ENCODE measurements at regions not wholly inside any gene's neighbourhood (a gene's known extent, or its start where the extent isn't known, plus 50 kb on each side); places are given as distances from the start of the nearest gene placed in this dataset.

GRCh38 chr2:12061286-12062052 is 315.0 kb downstream of the LPIN1 start:
- DNase-seq, result no peak

DNA sequence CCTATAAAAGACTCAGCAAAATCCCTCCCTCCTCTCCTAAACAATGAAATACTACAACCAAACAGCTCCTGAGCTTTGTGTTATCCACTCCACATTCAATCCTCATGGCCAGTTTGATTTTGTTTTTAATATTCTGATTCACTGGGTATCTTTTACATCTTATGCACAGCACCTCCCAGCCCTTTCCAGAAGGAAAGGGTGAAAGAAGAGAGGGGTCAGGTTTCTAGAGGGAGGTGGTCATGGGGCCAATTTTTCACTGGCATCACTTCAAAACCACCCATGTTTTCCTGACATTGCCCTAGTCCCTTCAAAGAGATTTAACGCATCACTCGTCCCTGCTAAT is 315.6 kb downstream of the LPIN1 start:
- no peak for DNase-seq

- no peak for DNase-seq
Measured at GRCh38 chr2:12063210-12063609, 316.8 kb downstream of the LPIN1 start.

GRCh38 chr2:12064153-12064552 is 317.7 kb downstream of the LPIN1 start:
- peak in 1 of 5 experiments; percentile 38 for DNase-seq

DNA sequence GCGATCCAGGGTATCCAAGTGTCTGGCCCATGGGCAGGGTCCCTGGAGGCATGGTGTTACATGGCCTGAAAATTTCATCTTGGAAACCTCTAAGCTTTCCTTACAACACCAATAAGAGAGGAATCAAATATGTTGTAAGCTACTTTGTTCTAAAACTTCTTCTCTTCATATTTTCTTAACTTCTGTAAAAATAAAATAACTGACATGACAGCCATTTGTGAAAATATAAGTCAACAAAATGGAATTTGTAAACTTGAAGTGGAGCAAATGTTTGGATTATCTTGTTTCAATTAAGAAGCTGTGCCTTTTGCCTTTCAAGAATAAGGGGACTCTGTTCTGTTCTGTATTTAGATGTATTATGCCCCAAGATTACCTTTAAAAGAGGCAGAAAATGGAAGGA is 319.7 kb downstream of the LPIN1 start:
- no peak for DNase-seq

DNA sequence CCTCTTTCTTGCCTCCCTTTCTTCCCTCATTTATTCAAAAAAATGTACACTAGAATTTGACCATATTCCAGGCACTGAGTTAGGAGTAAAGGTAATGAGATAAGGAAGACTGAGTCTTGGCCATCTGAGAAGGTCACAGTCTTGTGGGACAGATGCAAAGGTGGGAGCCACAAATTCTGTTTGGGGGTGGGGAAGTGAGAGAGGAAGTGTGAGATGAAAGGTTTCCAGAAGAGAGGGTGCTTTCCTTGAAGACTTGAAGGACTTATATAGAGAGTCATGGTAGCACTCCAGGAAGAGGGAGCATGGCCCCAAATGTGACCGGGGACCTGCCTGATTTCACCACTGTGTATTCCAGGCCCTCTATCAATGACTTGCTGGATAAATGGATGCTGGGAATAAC is 320.6 kb downstream of the LPIN1 start:
- DNase-seq, result no peak

DNA sequence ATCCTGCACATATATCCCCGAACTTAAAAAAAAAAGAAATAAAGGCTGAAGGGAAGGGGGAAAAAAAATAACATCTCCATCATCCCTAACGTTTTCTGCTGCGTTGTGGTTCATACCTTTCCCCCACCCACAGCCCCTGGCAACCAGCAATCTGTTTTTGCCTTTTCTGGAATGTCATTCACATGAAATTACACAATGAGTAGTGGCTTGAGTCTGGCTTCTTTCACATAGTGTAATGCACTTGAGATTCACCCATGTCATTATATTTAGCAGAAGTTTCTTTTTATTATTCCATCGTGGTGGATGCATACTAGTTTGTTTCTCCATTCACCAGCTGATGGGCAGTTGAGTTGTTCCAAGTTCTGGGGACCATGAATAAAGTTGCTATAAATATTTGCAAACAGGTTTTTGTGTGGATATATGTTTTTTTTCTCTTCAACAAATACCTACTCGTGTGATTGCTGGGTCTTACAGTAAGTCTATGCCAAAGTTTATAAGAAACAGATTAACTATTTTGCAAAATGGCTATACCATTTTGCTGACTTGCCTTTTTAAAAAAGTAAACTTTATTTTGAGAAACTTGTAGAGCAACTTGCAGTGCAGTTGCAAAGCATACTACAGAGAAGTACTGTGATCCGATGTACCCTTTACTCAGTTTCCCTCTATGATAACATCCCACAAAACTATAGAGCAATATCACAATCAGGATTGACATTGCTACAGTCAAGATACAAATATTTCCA is 322.5 kb downstream of the LPIN1 start:
- no peak for DNase-seq

DNA sequence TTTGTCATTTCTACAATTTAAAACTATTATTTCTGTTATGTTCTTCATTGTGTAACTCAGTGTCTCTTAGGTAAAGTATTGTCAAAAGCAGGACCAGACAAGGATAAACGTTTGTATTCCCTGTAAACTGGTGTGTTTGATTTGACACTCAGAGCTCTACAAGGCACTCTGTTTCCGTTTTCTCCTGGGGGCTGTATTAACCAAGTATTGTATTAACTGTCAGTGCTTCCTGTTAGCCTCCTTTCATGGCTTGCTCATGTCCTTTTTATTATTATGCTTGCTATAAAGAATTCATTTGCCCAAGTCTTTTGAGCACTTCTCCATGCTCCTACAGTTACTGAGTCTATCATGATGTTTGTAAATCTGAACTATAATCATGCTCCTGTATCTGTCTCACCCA is 323.7 kb downstream of the LPIN1 start:
- no peak for DNase-seq

- peak in 1 of 5 experiments; percentile 85 for DNase-seq
Measured at GRCh38 chr2:12070581-12070980, 324.1 kb downstream of the LPIN1 start.

DNA sequence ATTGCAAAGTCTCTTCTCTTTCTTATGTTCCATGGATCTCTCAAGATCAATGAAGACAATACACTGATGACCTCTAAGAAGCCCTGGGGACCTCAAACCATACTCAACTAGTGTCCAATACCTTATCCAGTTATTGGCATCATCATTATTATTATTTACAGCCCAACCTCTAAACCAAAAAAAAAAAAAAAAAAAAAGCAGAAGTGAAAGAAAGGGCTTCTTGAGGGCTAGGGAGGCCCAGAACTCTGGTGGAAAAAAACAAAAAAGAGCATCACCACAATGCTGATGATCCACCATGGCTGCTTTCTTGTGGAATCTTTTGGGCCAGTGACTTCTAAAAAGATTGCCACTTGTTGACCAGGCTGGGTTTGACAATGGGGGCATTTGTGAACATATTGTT is 324.9 kb downstream of the LPIN1 start:
- no peak for DNase-seq

DNA sequence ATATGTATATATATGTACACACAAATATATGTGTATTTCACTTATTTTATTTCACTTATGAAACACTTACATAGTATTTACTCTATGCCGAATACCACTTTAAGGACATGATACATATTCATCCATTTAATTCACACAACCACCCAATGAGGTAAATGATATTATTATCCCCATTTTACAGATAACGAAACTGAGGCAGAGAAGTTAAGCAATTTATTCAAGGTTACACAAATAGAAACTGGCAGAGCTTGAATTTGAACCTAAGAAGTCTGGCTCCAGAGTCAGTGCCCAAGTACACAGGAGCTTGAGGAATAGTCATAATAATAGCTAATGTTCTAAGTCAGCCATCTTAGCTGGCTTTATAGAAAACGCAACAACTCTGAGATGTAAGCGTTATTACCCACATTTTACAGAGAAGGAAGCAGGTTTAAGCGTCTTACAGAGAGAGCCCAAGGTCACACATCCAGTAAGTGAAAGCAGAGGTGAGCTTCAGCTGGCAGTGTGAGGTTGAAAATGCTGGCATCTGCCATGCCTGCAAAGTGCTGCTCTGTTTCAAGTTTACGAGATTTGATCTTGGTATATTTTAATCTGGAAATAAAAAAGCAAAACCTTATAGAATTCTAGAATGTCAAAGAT is 326.9 kb downstream of the LPIN1 start:
- DNase-seq, result no peak

DNA sequence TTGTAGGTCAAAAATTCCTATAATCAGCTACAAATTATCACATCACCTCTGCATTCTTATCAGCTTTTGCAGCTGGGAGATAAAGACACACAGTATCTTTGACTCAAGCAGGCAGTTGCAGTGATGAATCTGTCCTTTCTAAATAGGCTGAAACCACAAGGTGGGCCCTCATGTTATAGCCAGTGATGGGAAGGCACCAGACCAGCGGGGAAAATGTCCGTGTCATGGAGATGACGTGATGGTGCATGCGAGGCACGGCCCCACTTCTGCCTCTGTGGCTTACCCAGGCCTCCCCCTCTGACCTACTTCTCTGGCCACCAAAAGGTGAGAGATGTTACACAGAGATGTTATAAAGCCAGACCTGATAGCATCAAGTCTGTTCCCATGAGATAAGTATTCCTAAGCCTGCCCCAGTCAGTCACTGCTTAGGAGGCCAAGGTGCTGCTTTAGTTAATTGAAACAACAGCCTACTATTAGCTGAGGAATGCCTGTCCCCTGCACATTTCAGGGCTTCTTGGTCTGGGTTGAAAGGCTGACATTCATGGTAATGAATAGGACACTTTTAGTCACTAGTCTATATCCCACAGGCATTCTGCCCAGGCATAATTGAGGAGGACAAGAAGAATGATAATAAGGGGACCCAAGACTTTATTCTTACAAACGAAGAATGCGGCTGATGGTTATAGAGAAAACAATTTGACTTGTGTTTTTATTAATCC is 327.9 kb downstream of the LPIN1 start:
- DNase-seq, result peak in 1 of 5 experiments; percentile 49

- no peak for DNase-seq
Measured at GRCh38 chr2:12074845-12075217, 328.4 kb downstream of the LPIN1 start.

DNA sequence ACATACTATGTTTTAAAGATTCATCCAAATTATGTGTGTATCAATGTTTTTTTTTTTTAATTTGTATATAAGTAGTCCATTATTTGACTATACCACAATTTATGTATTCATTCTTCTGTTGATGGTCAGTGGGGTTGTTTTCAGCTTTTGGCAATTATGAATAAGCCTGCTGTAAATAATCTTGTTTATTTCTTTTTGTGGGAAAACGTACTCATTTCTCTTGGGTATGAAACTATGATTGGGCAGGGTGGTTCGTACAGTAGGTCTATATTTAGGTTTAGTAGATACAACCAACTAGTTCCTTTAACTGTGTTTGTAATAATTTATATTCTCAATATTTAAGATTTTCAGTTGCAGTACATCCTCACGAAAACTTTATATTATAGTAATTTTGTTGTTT is 329.2 kb downstream of the LPIN1 start:
- DNase-seq, result no peak

- no peak for DNase-seq
Measured at GRCh38 chr2:12076810-12077209, 330.4 kb downstream of the LPIN1 start.

GRCh38 chr2:12080360-12080759 is 333.9 kb downstream of the LPIN1 start:
- no peak for DNase-seq

- DNase-seq, result peak in 3 of 5 experiments; percentile 10 to 89 (median 17)
Measured at GRCh38 chr2:12081481-12082210, 335.2 kb downstream of the LPIN1 start.

GRCh38 chr2:12083081-12083581 is 336.7 kb downstream of the LPIN1 start:
- no peak for DNase-seq

DNA sequence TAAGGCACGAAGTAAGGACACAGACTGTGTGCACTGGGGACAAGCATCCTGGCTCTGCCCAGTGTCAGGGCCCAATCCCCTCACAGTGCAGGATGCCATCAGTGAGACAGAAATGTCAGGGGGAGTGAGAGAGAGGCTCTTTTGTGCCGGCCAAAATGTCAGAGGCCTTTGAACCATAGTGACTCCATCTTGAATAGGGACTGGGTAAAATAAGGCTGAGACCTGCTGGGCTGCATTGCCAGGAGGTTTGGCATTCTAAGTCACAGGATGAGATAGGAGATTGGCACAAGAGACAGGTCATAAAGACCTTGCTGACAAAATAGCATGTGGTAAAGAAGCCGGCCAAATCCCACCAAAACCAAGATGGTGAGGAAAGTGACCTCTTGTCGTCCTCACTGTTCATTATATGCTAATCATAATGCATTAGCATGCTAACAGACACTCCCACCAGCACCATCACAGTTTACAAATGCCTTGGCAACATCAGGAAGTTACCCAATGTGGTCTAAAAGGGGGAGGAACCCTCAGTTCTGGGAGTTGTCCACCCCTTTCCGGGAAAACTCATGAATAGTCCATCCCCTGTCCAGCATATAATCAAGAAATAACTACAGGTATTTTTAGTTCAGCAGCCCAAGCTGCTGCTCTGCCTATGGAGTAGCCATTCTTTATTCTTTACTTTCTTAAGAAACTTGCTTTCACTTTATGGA is 337.4 kb downstream of the LPIN1 start:
- DNase-seq, result no peak

DNA sequence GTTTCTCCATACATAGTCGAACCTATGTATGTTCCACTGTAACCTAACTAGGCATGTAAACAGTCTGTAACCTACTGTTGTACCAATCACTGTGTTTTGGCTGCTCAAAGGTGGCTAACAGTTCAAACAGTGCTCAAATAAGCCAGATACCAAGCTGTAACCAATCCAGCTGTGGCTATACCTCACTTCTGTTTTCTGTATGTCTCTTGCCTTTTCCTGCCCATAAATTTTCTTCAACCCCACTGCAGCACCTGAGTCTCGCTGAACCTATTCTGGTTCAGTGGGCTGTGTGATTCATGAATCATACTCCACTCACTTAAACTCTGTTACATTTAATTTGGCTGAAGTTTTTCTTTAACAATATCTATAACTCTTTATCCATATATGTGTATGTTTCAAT is 340.7 kb downstream of the LPIN1 start:
- DNase-seq, result no peak

GRCh38 chr2:12087671-12088380 is 341.4 kb downstream of the LPIN1 start:
- no peak for DNase-seq

Measured in T-helper 2 cell (primary cell).